ENCODE measurements at regions not wholly inside any gene's neighbourhood (a gene's known extent, or its start where the extent isn't known, plus 50 kb on each side); places are given as distances from the start of the nearest gene placed in this dataset.

GRCh38 chr5:40017918-40018317 lies 593.1 kb upstream of the DAB2 start:
- TF ChIP-seq CTCF (conservative IDR thresholded peaks at IDR 0.05; ENCODE audit: low read depth, low read length): no peak
- no peak for TF ChIP-seq EZH2 (IDR thresholded peaks at IDR 0.05; ENCODE audit: borderline replicate concordance, low read depth, low read length, poor library complexity, severe bottlenecking)

All from A673 (cell line).